ENCODE measurements at regions not wholly inside any gene's neighbourhood (a gene's known extent, or its start where the extent isn't known, plus 50 kb on each side); places are given as distances from the start of the nearest gene placed in this dataset.

- H3K9me3 ChIP-seq (ENCODE audit: control insufficient read depth, low read length): no peaks in the 10 kb centered on the region
- peaks cover 3% of the 10 kb centered on the region for H3K4me1 ChIP-seq (ENCODE audit: control insufficient read depth, insufficient read depth, low read length)
- Mint-ChIP-seq H3K27me3 (ENCODE audit: insufficient read depth) (peaks cover 7% of the 10 kb centered on the region), H3K9me3 (no peaks in the 10 kb centered on the region), H3K4me3 (no peak overlapping the region), H3K4me1 (peaks cover 24% of the 10 kb centered on the region), H3K27ac (no peak overlapping the region), H3K36me3 (ENCODE audit: low read depth) (no peaks in the 10 kb centered on the region)
- no peak overlapping the region for H3K9ac ChIP-seq (ENCODE audit: extremely low read depth, low read length, poor library complexity, severe bottlenecking)
- DNase-seq: no peak
- H3K36me3 ChIP-seq (ENCODE audit: control insufficient read depth, insufficient read depth, low read length): no peaks in the 10 kb centered on the region
- WGBS, 2 experiments (ENCODE audit: insufficient coverage in 1 of 2, insufficient read length in 1 of 2): 95% methylated on average over 1 of the region's 1 CpG; no CpG with 5 or more reads in 1 of the 2 experiments
- peaks cover 5% of the 10 kb centered on the region for H3K27me3 ChIP-seq (ENCODE audit: control insufficient read depth, insufficient read depth, low read length, poor library complexity, severe bottlenecking)
- H3K27ac ChIP-seq (ENCODE audit: low read depth, low read length): no peak overlapping the region
- TF ChIP-seq, protein P1, sequence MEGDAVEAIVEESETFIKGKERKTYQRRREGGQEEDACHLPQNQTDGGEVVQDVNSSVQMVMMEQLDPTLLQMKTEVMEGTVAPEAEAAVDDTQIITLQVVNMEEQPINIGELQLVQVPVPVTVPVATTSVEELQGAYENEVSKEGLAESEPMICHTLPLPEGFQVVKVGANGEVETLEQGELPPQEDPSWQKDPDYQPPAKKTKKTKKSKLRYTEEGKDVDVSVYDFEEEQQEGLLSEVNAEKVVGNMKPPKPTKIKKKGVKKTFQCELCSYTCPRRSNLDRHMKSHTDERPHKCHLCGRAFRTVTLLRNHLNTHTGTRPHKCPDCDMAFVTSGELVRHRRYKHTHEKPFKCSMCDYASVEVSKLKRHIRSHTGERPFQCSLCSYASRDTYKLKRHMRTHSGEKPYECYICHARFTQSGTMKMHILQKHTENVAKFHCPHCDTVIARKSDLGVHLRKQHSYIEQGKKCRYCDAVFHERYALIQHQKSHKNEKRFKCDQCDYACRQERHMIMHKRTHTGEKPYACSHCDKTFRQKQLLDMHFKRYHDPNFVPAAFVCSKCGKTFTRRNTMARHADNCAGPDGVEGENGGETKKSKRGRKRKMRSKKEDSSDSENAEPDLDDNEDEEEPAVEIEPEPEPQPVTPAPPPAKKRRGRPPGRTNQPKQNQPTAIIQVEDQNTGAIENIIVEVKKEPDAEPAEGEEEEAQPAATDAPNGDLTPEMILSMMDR (conservative IDR thresholded peaks at IDR 0.05): no peak
- no peak overlapping the region for H3K4me3 ChIP-seq (ENCODE audit: low read length)
These were observed 507.8 kb upstream of the USP24 start for GRCh38 chr1:55723001-55723400.

DNA sequence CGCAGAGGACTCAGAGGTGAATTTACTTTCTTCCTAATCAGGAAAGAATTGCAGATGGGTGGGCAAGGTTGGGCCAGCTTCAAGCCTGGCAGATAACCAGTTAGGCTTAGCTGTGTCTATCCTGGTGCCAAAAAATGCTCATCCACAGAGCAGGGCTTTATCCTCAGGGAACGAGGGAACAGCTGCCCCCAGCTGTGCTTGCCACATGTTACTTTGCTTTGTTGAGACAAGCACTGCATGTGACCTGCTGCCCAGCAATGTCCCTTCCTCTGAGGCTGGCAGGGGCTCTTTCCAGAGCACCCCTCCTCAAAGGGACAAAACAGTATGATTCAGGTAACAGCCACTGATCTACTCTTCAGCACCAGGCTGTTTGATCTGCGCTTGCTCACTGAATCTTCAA is 505.1 kb upstream of the USP24 start:
- no peaks in the 10 kb centered on the region for H3K36me3 ChIP-seq (ENCODE audit: control insufficient read depth, insufficient read depth, low read length)
- peak; percentile 74 for DNase-seq
- H3K27ac Mint-ChIP-seq: peak overlapping the region; percentile 20
- H3K9me3 Mint-ChIP-seq: no peaks in the 10 kb centered on the region
- H3K27me3 Mint-ChIP-seq (ENCODE audit: insufficient read depth): peaks cover 11% of the 10 kb centered on the region
- no peak overlapping the region for H3K27ac ChIP-seq (ENCODE audit: low read depth, low read length)
- TF ChIP-seq, protein P1 (conservative IDR thresholded peaks at IDR 0.05): no peak
- H3K4me1 Mint-ChIP-seq: peaks cover 24% of the 10 kb centered on the region
- no peak overlapping the region for H3K9ac ChIP-seq (ENCODE audit: extremely low read depth, low read length, poor library complexity, severe bottlenecking)
- no peaks in the 10 kb centered on the region for H3K4me1 ChIP-seq (ENCODE audit: control insufficient read depth, insufficient read depth, low read length)
- no peaks in the 10 kb centered on the region for H3K9me3 ChIP-seq (ENCODE audit: control insufficient read depth, low read length)
- H3K27me3 ChIP-seq (ENCODE audit: control insufficient read depth, insufficient read depth, low read length, poor library complexity, severe bottlenecking): peaks cover 12% of the 10 kb centered on the region
- no peaks in the 10 kb centered on the region for H3K36me3 Mint-ChIP-seq (ENCODE audit: low read depth)
- H3K4me3 ChIP-seq (ENCODE audit: low read length): no peak overlapping the region
- 56 to 68% methylated on average over 2 to 3 of the region's 3 CpGs for WGBS, 2 experiments (ENCODE audit: insufficient coverage in 1 of 2, insufficient read length in 1 of 2)
- no peak overlapping the region for H3K4me3 Mint-ChIP-seq

DNA sequence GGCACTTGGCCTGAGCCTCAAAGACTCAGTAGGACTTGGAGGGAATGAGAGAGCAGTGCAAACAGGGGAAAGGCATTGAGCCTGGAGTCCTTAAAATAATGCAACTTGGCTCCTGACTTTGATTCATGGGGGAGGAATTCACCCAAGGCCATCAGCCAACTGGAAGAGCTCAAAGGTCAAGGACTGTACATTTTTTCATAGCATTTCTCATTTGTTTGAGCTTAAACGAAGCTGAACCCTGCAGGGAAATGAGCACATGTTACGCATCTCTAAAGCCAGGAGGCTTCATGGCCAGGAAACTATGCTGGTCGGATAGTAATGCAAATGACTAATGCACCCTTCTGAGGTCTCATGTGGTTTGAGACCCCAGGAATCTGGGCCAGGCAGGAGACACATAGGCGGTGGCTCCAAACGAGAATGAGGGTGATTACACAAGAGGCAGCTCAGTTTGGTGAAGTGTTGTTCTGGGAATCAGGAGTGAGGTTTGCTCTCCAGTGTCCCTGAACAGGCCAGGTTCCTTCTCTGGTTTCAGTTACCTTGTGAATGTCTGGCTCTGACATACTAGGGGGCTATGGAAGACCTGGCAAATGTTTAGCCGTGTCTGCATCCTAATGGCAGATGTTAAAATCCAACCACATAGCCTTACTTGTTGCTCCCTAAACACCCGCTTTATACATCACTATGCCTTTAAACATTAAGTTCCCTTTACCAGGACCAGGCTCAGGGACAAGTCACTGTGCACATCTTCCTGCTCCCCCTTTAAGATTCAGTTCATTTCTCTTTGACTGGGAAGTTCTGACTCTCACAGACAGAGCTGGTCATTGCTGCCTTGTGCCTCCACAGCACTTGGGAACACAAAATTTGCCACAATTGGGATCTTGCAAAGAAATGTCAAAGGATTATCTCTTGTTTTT is 503.9 kb upstream of the USP24 start:
- Mint-ChIP-seq H3K4me3 (no peak overlapping the region), H3K4me1 (peaks cover 24% of the 10 kb centered on the region), H3K9me3 (no peaks in the 10 kb centered on the region), H3K27me3 (ENCODE audit: insufficient read depth) (peaks cover 13% of the 10 kb centered on the region), H3K36me3 (ENCODE audit: low read depth) (no peaks in the 10 kb centered on the region), H3K27ac (no peak overlapping the region)
- H3K27ac ChIP-seq (ENCODE audit: low read depth, low read length): no peak overlapping the region
- H3K4me3 ChIP-seq (ENCODE audit: low read length): no peak overlapping the region
- no peaks in the 10 kb centered on the region for H3K4me1 ChIP-seq (ENCODE audit: control insufficient read depth, insufficient read depth, low read length)
- peak; percentile 60 for DNase-seq
- WGBS, 2 experiments (ENCODE audit: insufficient coverage in 1 of 2, insufficient read length in 1 of 2): 65 to 71% methylated on average over 7 of the region's 7 CpGs
- H3K27me3 ChIP-seq (ENCODE audit: control insufficient read depth, insufficient read depth, low read length, poor library complexity, severe bottlenecking): peaks cover 12% of the 10 kb centered on the region
- TF ChIP-seq, protein P1 (conservative IDR thresholded peaks at IDR 0.05): no peak
- H3K36me3 ChIP-seq (ENCODE audit: control insufficient read depth, insufficient read depth, low read length): no peaks in the 10 kb centered on the region
- H3K9me3 ChIP-seq (ENCODE audit: control insufficient read depth, low read length): no peaks in the 10 kb centered on the region
- no peak overlapping the region for H3K9ac ChIP-seq (ENCODE audit: extremely low read depth, low read length, poor library complexity, severe bottlenecking)

Measured in endodermal cell (in vitro differentiated cells).